NB4 (cell line): ENCODE measurements at regions not wholly inside any gene's neighbourhood (a gene's known extent, or its start where the extent isn't known, plus 50 kb on each side); places are given as distances from the start of the nearest gene placed in this dataset.

Experiments
- DNase-seq: peaks from one replicate; pipeline ENCODE4 v3.0.0; 2010; ENCODE audit warnings: low read depth
- H3K4me3 ChIP-seq: one replicate; pipeline ENCODE4 v1.5.1; 2011; ENCODE audit warnings: mild to moderate bottlenecking, low read depth, low read length, moderate library complexity
- MAX ChIP-seq: IDR thresholded peaks from 2 replicates; pipeline ENCODE4 v1.6.1; 2011; ENCODE audit warnings: low read depth, low read length
- MYC ChIP-seq: IDR thresholded peaks from 2 replicates; pipeline ENCODE4 v1.6.1; 2011; ENCODE audit warnings: low read depth, low read length
- POLR2A ChIP-seq: IDR thresholded peaks from 2 replicates; pipeline ENCODE4 v1.6.1; 2011; ENCODE audit warnings: mild to moderate bottlenecking; ENCODE audit not compliant: insufficient read length; ENCODE audit errors: extremely low read depth
- TF ChIP-seq, protein P1 (sequence below): IDR thresholded peaks from one replicate; pipeline ENCODE4 v1.5.1; 2012; ENCODE audit warnings: low read depth, low read length

GRCh38 chr20:11982289-11982954 is 64.7 kb downstream of the BTBD3 start:
- no peak overlapping the region for H3K4me3 ChIP-seq
- no peak for DNase-seq
- TF ChIP-seq MAX (no peak), POLR2A (no peak), MYC (no peak)
- TF ChIP-seq, protein P1, sequence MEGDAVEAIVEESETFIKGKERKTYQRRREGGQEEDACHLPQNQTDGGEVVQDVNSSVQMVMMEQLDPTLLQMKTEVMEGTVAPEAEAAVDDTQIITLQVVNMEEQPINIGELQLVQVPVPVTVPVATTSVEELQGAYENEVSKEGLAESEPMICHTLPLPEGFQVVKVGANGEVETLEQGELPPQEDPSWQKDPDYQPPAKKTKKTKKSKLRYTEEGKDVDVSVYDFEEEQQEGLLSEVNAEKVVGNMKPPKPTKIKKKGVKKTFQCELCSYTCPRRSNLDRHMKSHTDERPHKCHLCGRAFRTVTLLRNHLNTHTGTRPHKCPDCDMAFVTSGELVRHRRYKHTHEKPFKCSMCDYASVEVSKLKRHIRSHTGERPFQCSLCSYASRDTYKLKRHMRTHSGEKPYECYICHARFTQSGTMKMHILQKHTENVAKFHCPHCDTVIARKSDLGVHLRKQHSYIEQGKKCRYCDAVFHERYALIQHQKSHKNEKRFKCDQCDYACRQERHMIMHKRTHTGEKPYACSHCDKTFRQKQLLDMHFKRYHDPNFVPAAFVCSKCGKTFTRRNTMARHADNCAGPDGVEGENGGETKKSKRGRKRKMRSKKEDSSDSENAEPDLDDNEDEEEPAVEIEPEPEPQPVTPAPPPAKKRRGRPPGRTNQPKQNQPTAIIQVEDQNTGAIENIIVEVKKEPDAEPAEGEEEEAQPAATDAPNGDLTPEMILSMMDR, result no peak

GRCh38 chr20:11982955-11983470 is 65.3 kb downstream of the BTBD3 start:
- TF ChIP-seq, protein P1, result no peak
- TF ChIP-seq POLR2A (no peak), MAX (no peak)
- no peak for DNase-seq
- no peak overlapping the region for H3K4me3 ChIP-seq

DNA sequence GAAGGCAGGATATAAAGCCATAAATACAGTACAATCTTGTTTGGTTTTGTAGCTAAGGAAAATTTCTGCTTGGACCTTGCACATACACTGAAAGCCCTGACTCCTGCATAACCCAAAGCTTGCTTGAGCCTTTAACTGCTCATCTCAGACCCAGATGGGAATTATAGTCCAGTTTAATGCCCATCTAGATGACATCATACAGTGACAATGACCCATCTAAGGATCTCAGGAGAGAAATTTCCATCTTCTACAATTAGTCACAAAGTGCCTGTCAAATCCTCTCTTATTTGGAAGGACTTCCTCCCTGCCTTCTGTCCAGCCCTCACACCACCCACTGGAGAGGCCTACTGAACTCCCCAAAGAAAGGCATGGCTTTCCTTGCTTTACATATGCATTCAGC is 69.3 kb downstream of the BTBD3 start:
- DNase-seq, result no peak
- TF ChIP-seq, protein P1, result no peak
- TF ChIP-seq POLR2A (no peak), MAX (no peak), MYC (no peak)
- H3K4me3 ChIP-seq, result no peak overlapping the region

- no peak overlapping the region for H3K4me3 ChIP-seq
- TF ChIP-seq MYC, result no peak
- TF ChIP-seq, protein P1, result no peak
- TF ChIP-seq POLR2A, result no peak
- TF ChIP-seq MAX, result no peak
- no peak for DNase-seq
Observed at GRCh38 chr20:11987526-11987925, 69.8 kb downstream of the BTBD3 start.

DNA sequence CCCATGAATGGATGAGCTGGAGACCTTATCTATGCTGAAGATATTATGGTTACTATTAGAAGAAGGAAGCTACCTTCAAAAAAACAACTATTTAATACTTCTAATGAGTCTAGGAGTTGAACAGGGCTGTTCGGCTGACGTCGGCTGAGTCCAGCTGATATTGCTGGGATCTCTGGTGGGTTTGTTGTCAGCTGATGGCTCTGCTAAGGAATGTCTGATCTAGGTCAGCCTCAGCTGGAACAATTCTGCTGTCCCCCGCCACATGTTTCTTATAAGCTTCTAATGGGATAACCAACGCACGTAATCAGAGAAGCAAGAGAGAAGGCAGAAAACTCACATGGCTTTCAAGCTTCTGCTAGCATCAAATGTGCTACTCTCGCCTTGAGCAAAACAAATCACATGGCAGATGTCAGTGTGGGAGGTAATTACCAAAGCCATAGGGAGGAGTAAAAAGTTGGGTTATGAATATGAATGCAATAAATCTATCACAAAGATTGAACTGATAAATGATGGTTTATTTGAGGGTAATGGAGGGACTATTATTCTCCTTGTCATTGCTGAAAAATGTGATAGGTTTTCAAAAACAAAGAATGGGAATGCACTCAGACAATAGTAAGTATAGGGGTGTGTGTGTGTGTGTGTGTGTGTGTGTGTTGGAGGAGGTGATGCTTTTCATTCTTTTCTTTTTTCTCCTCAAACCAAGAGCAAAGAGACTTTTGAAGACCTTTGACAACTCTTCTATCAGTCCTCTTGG is 71.5 kb downstream of the BTBD3 start:
- TF ChIP-seq, protein P1, result no peak
- no peak for TF ChIP-seq MYC
- TF ChIP-seq POLR2A, result no peak
- TF ChIP-seq MAX, result no peak
- H3K4me3 ChIP-seq, result no peak overlapping the region
- no peak for DNase-seq
